IMR-90 (cell line): ENCODE measurements at regions not wholly inside any gene's neighbourhood (a gene's known extent, or its start where the extent isn't known, plus 50 kb on each side); places are given as distances from the start of the nearest gene placed in this dataset.

Source experiments
- ATAC-seq: fragments of 200-7000 bp; cut with Tn5 transposase; 2 replicates; pipeline ENCODE4 v1.9.1; 2020; ENCODE audit warnings: low read depth, mild to moderate bottlenecking, moderate library complexity
- BruUV-seq: library from RNA; stranded (reverse); fragments of 400-500 nt; replicated peaks from 2 replicates; lab custom pipeline; 2021; lab: Mats Ljungman, UMichigan
- CTCF ChIA-PET: fragments of 300-600 bp; formaldehyde crosslinking; extraction: SDS; loops from one replicate; lab custom pipeline; 2021; ENCODE audit warnings: antibody characterized with exemption; lab: Yijun Ruan, JAX
- POLR2A ChIA-PET: fragments of 300-600 bp; sonication (Branson Sonifier 250); formaldehyde crosslinking; loops from one replicate; lab custom pipeline; 2022; ENCODE audit warnings: antibody characterized with exemption; ENCODE audit not compliant: unreplicated experiment; lab: Charles Lee
- DNase-seq: peaks from one replicate; pipeline ENCODE4 v3.0.0; 2013
- H2AFZ ChIP-seq: replicated peaks from 2 replicates; pipeline ENCODE3; 2013; ENCODE audit warnings: low read length, mild to moderate bottlenecking; ENCODE audit not compliant: poor library complexity
- H2AK5ac ChIP-seq: 2 replicates; pipeline ENCODE4 v1.6.1; 2013; ENCODE audit warnings: low read depth, low read length, inconsistent platforms
- H2AK9ac ChIP-seq: replicated peaks from 2 replicates; pipeline ENCODE3; 2013; ENCODE audit warnings: mild to moderate bottlenecking, low read depth, low read length, moderate library complexity; ENCODE audit not compliant: poor library complexity
- H2BK120ac ChIP-seq: 2 replicates; pipeline ENCODE4 v1.6.1; 2013; ENCODE audit warnings: low read depth, low read length, inconsistent platforms
- H2BK15ac ChIP-seq: 3 replicates; pipeline ENCODE4 v1.6.1; 2013; ENCODE audit warnings: low read depth, low read length, inconsistent platforms
- H2BK20ac ChIP-seq: 2 replicates; pipeline ENCODE4 v1.6.1; 2013; ENCODE audit warnings: low read depth, mild to moderate bottlenecking, inconsistent platforms, low read length, moderate library complexity
- H2BK5ac ChIP-seq: 2 replicates; pipeline ENCODE4 v1.6.1; 2013; ENCODE audit warnings: mild to moderate bottlenecking, low read depth, low read length, inconsistent platforms; ENCODE audit not compliant: poor library complexity, severe bottlenecking
- H3K14ac ChIP-seq: replicated peaks from 2 replicates; pipeline ENCODE4 v1.6.1; 2013; ENCODE audit warnings: low read depth, low read length, inconsistent platforms
- H3K18ac ChIP-seq: 2 replicates; pipeline ENCODE4 v1.6.1; 2013; ENCODE audit warnings: low read depth, low read length, control low read depth
- H3K23ac ChIP-seq: 2 replicates; pipeline ENCODE4 v1.6.1; 2013; ENCODE audit warnings: low read depth, low read length, inconsistent platforms
- H3K27ac ChIP-seq: 2 replicates; pipeline ENCODE4 v1.5.1; 2013; ENCODE audit warnings: mild to moderate bottlenecking, control low read depth, low read length; ENCODE audit not compliant: insufficient read depth
- H3K27me3 ChIP-seq: 2 replicates; pipeline ENCODE4 v1.6.1; 2013; ENCODE audit warnings: low read length; ENCODE audit not compliant: control insufficient read depth, insufficient read depth
- H3K36me3 ChIP-seq: 2 replicates; pipeline ENCODE4 v1.6.1; 2013; ENCODE audit warnings: low read length, mixed read lengths; ENCODE audit not compliant: control insufficient read depth, insufficient read depth
- H3K4ac ChIP-seq: 2 replicates; pipeline ENCODE4 v1.6.1; 2013; ENCODE audit warnings: low read depth, low read length, inconsistent platforms
- H3K4me1 ChIP-seq: 2 replicates; pipeline ENCODE4 v1.6.1; 2013; ENCODE audit warnings: low read length, mixed read lengths; ENCODE audit not compliant: control insufficient read depth, insufficient read depth
- H3K4me2 ChIP-seq: 2 replicates; pipeline ENCODE4 v1.6.1; 2013; ENCODE audit warnings: low read depth, mild to moderate bottlenecking, control low read depth, low read length, moderate library complexity
- H3K4me3 ChIP-seq: 2 replicates; pipeline ENCODE4 v1.5.1; 2013; ENCODE audit warnings: low read depth, mild to moderate bottlenecking, control low read depth, low read length, moderate library complexity; ENCODE audit not compliant: insufficient read depth
- H3K56ac ChIP-seq: 2 replicates; pipeline ENCODE4 v1.6.1; 2013; ENCODE audit warnings: low read length, inconsistent platforms; ENCODE audit not compliant: insufficient read depth; ENCODE audit errors: extremely low read depth
- H3K79me1 ChIP-seq, 2 experiments: 2 replicates each; pipeline ENCODE4 v1.6.1; 2013; ENCODE audit warnings: low read length in 2 of 2, inconsistent platforms in 1 of 2, low read depth in 1 of 2
- H3K9ac ChIP-seq: 2 replicates; pipeline ENCODE4 v1.6.1; 2013; ENCODE audit warnings: low read depth, low read length, control low read depth
- H3K9me1 ChIP-seq: 2 replicates; pipeline ENCODE4 v1.6.1; 2013; ENCODE audit warnings: low read length, inconsistent platforms; ENCODE audit not compliant: insufficient read depth
- H3K9me3 ChIP-seq: 2 replicates; pipeline ENCODE4 v1.6.1; 2013; ENCODE audit warnings: low read length; ENCODE audit not compliant: control insufficient read depth, insufficient read depth
- H4K20me1 ChIP-seq: 2 replicates; pipeline ENCODE4 v1.6.1; 2013; ENCODE audit warnings: low read length, inconsistent platforms; ENCODE audit not compliant: insufficient read depth
- H4K5ac ChIP-seq: 2 replicates; pipeline ENCODE4 v1.6.1; 2013; ENCODE audit warnings: mild to moderate bottlenecking, low read depth, low read length, control low read depth
- H4K8ac ChIP-seq, 2 experiments: 2 replicates each; pipeline ENCODE4 v1.6.1; 2013; ENCODE audit warnings: low read depth in 2 of 2, low read length in 2 of 2, control low read depth in 1 of 2, inconsistent platforms in 1 of 2
- H4K91ac ChIP-seq: 2 replicates; pipeline ENCODE4 v1.6.1; 2013; ENCODE audit warnings: low read depth, low read length, inconsistent platforms; ENCODE audit not compliant: insufficient read depth
- BHLHE40 ChIP-seq: fragments of 150-350 bp; IDR thresholded peaks from 2 replicates; pipeline ENCODE4 v1.6.1; 2016; ENCODE audit warnings: mild to moderate bottlenecking, low read depth, low read length
- CEBPB ChIP-seq: IDR thresholded peaks from 2 replicates; pipeline ENCODE4 v1.6.1; 2012; ENCODE audit warnings: low read depth, low read length, improper control_type of control experiment
- CTCF ChIP-seq: conservative IDR thresholded peaks from 2 replicates; pipeline ENCODE4 v1.5.1; 2012; ENCODE audit warnings: mild to moderate bottlenecking, low read depth, low read length, improper control_type of control experiment
- FOS ChIP-seq: fragments of 150-350 bp; IDR thresholded peaks from 2 replicates; pipeline ENCODE4 v1.6.1; 2016; ENCODE audit warnings: low read depth, low read length
- MAFK ChIP-seq: IDR thresholded peaks from 2 replicates; pipeline ENCODE4 v1.6.1; 2012; ENCODE audit warnings: low read depth, low read length, improper control_type of control experiment
- MAZ ChIP-seq: IDR thresholded peaks from 2 replicates; pipeline ENCODE4 v1.6.1; 2012; ENCODE audit warnings: low read depth, mild to moderate bottlenecking, low read length, improper control_type of control experiment, moderate library complexity, borderline replicate concordance
- MXI1 ChIP-seq: IDR thresholded peaks from 2 replicates; pipeline ENCODE4 v1.6.1; 2012; ENCODE audit warnings: low read depth, mild to moderate bottlenecking, low read length, moderate library complexity, borderline replicate concordance
- NFE2L2 ChIP-seq: fragments of 150-350 bp; IDR thresholded peaks from 2 replicates; pipeline ENCODE4 v1.6.1; 2016; ENCODE audit warnings: low read depth, mild to moderate bottlenecking, low read length
- POLR2A ChIP-seq: IDR thresholded peaks from 2 replicates; pipeline ENCODE4 v1.6.1; 2012; ENCODE audit warnings: mild to moderate bottlenecking, low read depth, low read length
- RAD21 ChIP-seq: IDR thresholded peaks from 2 replicates; pipeline ENCODE4 v1.6.1; 2012; ENCODE audit warnings: low read length, improper control_type of control experiment
- RCOR1 ChIP-seq: IDR thresholded peaks from 2 replicates; pipeline ENCODE4 v1.6.1; 2012; ENCODE audit warnings: mild to moderate bottlenecking, low read length, improper control_type of control experiment; ENCODE audit not compliant: insufficient replicate concordance
- RFX5 ChIP-seq: IDR thresholded peaks from 2 replicates; pipeline ENCODE4 v1.8.0; 2012; ENCODE audit warnings: low read depth, mild to moderate bottlenecking, low read length, moderate library complexity
- SMC3 ChIP-seq: fragments of 150-350 bp; IDR thresholded peaks from 2 replicates; pipeline ENCODE4 v1.6.1; 2016; ENCODE audit warnings: low read depth, mild to moderate bottlenecking, antibody characterized with exemption, low read length, moderate library complexity
- WGBS, 2 experiments: methylation state at CpG; one replicate each; pipeline versions ENCODE4 v1.1.5 to v1.1.7; 2013; ENCODE audit warnings: missing lambda C conversion rate in 2 of 2; ENCODE audit not compliant: insufficient read length in 1 of 2; ENCODE audit errors: extremely low coverage in 2 of 2; 5-methylcytosine and 5-hydroxymethylcytosine counted together
- dilution Hi-C: fragments of 300-500 bp; cut with HindIII; formaldehyde crosslinking; loops from one replicate; pipeline ENCODE4 v1.14.3; 2018; ENCODE audit warnings: low sequenced_read_pairs; ENCODE audit not compliant: unreplicated experiment
- in situ Hi-C: fragments of 300-500 bp; cut with MboI; formaldehyde crosslinking; loops from 3 replicates; pipeline ENCODE4 v1.14.3; 2019; ENCODE audit warnings: low sequenced_read_pairs, inconsistent platforms, mixed read lengths
- intact Hi-C: fragments of 100-400 bp; cut with micrococcal nuclease; formaldehyde crosslinking; loops from 2 replicates; pipeline ENCODE4 v1.10.0; 2022
- TF ChIP-seq, protein P1 (sequence below): fragments of 150-350 bp; IDR thresholded peaks from 2 replicates; pipeline ENCODE4 v1.6.1; 2016; ENCODE audit warnings: low read depth, mild to moderate bottlenecking, low read length, moderate library complexity, borderline replicate concordance
- TF ChIP-seq, protein P2 (sequence below): fragments of 150-350 bp; IDR thresholded peaks from 2 replicates; pipeline ENCODE4 v1.6.1; 2017; ENCODE audit warnings: mild to moderate bottlenecking, antibody characterized with exemption, low read length, low read depth

GRCh38 chr4:117227925-117228324 lies 142.5 kb upstream of the TRAM1L1 start:
- no TSS peak for BruUV-seq
- no peak overlapping the region for H2BK120ac ChIP-seq
- no peaks in the 10 kb centered on the region for H3K9me1 ChIP-seq
- H2AFZ ChIP-seq, result no peak overlapping the region
- no peak overlapping the region for H3K14ac ChIP-seq
- no peak overlapping the region for H3K18ac ChIP-seq
- no peaks in the 10 kb centered on the region for H3K36me3 ChIP-seq
- H2BK5ac ChIP-seq, result no peak overlapping the region
- no peaks in the 10 kb centered on the region for H3K9me3 ChIP-seq
- H3K4me2 ChIP-seq, result no peak overlapping the region
- no peak overlapping the region for H2AK5ac ChIP-seq
- H3K23ac ChIP-seq, result no peak overlapping the region
- in situ Hi-C loops (no loop called here), intact Hi-C loops (no loop called here), dilution Hi-C loops (no loop called here)
- no CpG with 5 or more reads among the region's 1 CpG for WGBS, 2 experiments
- no peak overlapping the region for H4K5ac ChIP-seq
- no peaks in the 10 kb centered on the region for H3K79me1 ChIP-seq
- H3K56ac ChIP-seq, result no peak overlapping the region
- no peak for DNase-seq
- no peaks in the 10 kb centered on the region for H3K27me3 ChIP-seq
- H3K4me1 ChIP-seq, result no peaks in the 10 kb centered on the region
- CTCF ChIA-PET, result no interaction called here
- H2AK9ac ChIP-seq, result no peak overlapping the region
- no peak overlapping the region for H3K27ac ChIP-seq
- H3K9ac ChIP-seq, result no peak overlapping the region
- TF ChIP-seq FOS, result no peak
- TF ChIP-seq RFX5, result no peak
- no peak for TF ChIP-seq NFE2L2
- no peak for TF ChIP-seq SMC3
- TF ChIP-seq MAZ, result no peak
- no peak for TF ChIP-seq BHLHE40
- no peak for TF ChIP-seq RAD21
- no peak for TF ChIP-seq POLR2A
- TF ChIP-seq, protein P1, sequence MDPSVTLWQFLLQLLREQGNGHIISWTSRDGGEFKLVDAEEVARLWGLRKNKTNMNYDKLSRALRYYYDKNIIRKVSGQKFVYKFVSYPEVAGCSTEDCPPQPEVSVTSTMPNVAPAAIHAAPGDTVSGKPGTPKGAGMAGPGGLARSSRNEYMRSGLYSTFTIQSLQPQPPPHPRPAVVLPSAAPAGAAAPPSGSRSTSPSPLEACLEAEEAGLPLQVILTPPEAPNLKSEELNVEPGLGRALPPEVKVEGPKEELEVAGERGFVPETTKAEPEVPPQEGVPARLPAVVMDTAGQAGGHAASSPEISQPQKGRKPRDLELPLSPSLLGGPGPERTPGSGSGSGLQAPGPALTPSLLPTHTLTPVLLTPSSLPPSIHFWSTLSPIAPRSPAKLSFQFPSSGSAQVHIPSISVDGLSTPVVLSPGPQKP, result no peak
- no peak for TF ChIP-seq MAFK
- no peak for TF ChIP-seq MXI1
- no peak for TF ChIP-seq RCOR1
- TF ChIP-seq, protein P2, sequence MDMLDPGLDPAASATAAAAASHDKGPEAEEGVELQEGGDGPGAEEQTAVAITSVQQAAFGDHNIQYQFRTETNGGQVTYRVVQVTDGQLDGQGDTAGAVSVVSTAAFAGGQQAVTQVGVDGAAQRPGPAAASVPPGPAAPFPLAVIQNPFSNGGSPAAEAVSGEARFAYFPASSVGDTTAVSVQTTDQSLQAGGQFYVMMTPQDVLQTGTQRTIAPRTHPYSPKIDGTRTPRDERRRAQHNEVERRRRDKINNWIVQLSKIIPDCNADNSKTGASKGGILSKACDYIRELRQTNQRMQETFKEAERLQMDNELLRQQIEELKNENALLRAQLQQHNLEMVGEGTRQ, result no peak
- no peak for TF ChIP-seq CTCF
- no peak for TF ChIP-seq CEBPB
- no peak overlapping the region for H4K8ac ChIP-seq
- H4K91ac ChIP-seq, result no peak overlapping the region
- H2BK20ac ChIP-seq, result no peak overlapping the region
- H3K4me3 ChIP-seq, result no peak overlapping the region
- H3K4ac ChIP-seq, result no peak overlapping the region
- ATAC-seq, result no peak
- no peaks in the 10 kb centered on the region for H4K20me1 ChIP-seq
- POLR2A ChIA-PET, result no interaction called here
- H2BK15ac ChIP-seq, result no peak overlapping the region
